ES-I3 (cell line): ENCODE measurements at regions not wholly inside any gene's neighbourhood (a gene's known extent, or its start where the extent isn't known, plus 50 kb on each side); places are given as distances from the start of the nearest gene placed in this dataset.
"Not testable (repeated sequence)": the region's sequence is repeated elsewhere in the genome, so short reads cannot be mapped to it uniquely, and the experiment has no call there.

ENCODE experiments used
- H3K36me3 ChIP-seq: 2 replicates; pipeline ENCODE4 v1.6.1; 2013; ENCODE audit warnings: mild to moderate bottlenecking, low read length, control low read depth, moderate library complexity; ENCODE audit not compliant: insufficient read depth
- H3K4me1 ChIP-seq: 2 replicates; pipeline ENCODE4 v1.6.1; 2013; ENCODE audit warnings: mild to moderate bottlenecking, control low read depth, low read length; ENCODE audit not compliant: insufficient read depth
- H3K9ac ChIP-seq: 2 replicates; pipeline ENCODE4 v1.6.1; 2013; ENCODE audit warnings: low read depth, mild to moderate bottlenecking, low read length, moderate library complexity
- H3K9me3 ChIP-seq: 2 replicates; pipeline ENCODE4 v1.6.1; 2013; ENCODE audit warnings: mild to moderate bottlenecking, low read length, moderate library complexity; ENCODE audit not compliant: control insufficient read depth, insufficient read depth

DNA sequence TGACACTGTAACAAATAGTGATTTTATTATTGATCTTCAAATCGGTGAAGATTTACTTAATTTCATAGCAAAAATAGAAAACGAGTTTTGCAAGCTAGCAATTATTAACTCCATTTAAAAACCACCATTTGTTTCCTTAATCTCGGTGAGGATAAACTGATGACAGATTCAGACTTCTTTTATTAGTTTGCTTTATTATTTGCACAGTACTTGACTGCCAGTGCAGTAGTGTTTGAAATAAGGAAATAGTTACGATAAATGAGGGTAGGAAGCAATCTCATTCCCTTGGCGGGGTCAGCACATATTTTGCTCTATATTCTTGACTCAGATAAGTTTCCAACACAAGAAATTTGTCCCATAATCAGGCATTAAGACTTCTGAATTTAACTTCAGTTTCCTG is 161.7 kb upstream of the PLGLB1 start:
- H3K4me1 ChIP-seq, H3K9me3 ChIP-seq, H3K9ac ChIP-seq, H3K36me3 ChIP-seq: not testable (repeated sequence)

DNA sequence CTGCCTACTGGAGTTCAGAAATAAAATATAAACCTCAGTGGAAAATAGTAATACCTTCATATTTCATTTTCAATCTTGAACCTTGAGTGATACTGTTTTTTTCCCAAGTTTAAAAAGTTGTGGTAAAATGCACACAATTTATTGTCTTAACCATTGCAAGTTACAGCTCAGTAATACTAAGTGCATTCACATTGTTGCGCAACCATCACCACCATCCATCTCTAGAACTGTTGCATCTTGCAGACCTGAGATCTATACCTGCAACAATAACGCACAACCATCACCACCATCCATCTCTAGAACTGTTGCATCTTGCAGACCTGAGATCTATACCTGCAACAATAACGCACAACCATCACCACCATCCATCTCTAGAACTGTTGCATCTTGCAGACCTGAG is 162.6 kb upstream of the PLGLB1 start:
- H3K36me3 ChIP-seq, H3K9ac ChIP-seq, H3K9me3 ChIP-seq, H3K4me1 ChIP-seq: not testable (repeated sequence)

DNA sequence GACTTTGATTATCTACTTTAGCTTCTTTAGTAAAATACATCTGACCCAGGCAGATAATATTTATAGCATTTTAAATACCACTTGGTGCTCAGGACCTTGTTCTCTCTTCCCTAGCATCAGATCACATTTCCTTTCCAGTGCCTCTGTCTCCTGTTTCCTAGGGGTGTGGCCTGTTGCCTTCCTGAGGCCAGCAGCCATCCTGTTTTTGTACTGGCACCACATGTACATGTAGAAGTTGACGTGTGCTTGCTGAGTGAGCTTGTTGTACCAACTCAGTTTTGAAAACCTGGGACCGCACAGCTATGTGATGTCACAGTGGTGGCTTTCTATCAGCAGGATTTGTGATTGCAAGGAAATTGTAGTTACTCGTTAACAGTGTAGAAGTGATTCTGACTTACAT is 167.6 kb upstream of the PLGLB1 start:
- H3K4me1 ChIP-seq, H3K9ac ChIP-seq, H3K36me3 ChIP-seq, H3K9me3 ChIP-seq: not testable (repeated sequence)

DNA sequence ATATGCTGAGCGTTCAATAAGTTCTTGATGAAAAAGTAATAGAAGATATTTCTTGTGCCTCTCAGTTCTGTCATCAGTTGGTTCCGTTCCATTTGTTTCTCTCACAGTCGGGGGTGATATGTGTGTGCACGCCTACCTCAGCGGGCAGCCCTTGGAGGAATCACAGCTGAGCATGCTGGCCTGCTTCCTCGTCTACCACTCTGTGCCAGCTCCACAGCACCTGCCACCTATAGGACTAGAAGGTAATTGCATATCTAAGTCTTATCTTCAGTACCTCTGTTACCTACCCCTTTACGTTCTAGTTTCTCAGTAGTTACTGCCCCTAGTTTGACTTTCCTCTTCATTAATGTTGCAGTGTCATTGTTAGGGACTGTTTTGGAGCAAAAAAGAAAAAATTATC is 171.7 kb upstream of the PLGLB1 start:
- not testable (repeated sequence) for H3K9ac ChIP-seq, H3K36me3 ChIP-seq, H3K4me1 ChIP-seq, H3K9me3 ChIP-seq

DNA sequence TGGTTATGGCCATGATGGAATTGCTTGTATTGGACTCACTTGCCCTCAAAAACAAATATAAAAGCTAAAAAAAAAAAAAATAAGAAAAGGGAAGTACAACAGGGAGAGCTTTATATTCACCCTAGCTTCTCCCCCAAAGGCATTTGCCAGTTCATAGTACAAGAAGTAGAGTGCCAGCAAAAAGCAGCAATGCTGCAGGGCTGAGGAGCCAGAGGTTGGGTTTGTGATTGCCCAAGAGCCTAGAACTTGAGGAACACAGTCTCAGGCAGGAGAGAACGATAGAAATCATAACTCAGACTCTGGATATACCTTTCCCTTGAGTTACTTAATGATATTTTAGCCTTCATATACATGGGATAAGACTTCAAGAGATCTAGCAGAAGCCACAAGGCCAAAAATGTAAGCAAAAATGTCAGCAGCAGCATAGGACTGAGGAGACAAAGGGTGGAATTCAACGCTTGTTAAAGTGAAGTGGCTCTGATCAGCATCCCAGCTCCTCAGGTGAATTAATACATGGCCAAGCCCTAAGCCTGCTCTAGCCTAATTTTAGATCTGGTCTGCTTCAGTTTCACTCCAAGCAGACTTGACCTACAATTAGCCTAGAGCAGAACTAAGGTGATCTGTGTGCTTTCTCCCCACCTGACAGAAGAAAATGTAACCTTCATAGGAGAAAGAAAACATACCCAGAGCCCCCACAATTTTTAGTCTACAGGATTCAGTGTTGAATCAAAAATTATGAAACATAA is 172.8 kb upstream of the PLGLB1 start:
- not testable (repeated sequence) for H3K36me3 ChIP-seq, H3K9ac ChIP-seq, H3K9me3 ChIP-seq, H3K4me1 ChIP-seq

DNA sequence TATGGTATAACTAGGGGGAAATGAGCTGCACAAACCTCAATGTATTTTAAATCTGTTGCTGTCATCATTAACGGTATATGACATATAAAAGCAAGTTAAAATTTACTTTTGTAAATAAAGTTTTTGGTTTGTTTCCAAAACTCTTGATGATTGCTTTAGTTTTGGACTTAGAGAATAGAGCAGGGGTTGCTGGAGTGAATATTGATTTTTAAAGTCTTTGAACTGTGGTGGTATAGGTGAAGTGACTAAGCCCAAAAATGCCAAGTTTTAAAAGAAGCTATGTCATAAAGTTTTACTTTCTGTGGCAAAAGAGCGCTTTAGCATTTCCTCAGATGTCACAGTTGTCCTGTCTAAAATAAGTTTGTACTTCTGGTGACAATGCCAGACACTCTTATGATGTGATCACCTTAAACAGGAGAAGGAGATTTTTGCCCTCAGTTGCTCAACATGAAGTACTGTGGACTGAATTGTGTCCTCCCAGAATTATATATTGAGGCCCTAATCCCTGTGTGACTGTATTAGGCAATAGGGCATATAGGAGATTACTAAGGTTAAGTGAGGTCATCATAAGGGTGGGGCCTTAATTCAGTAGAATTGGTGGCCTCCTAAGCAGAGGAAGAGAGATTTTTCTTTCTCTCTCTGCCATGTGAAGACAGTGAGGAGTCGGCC is 175.2 kb upstream of the PLGLB1 start:
- H3K36me3 ChIP-seq, H3K4me1 ChIP-seq, H3K9me3 ChIP-seq, H3K9ac ChIP-seq: not testable (repeated sequence)

DNA sequence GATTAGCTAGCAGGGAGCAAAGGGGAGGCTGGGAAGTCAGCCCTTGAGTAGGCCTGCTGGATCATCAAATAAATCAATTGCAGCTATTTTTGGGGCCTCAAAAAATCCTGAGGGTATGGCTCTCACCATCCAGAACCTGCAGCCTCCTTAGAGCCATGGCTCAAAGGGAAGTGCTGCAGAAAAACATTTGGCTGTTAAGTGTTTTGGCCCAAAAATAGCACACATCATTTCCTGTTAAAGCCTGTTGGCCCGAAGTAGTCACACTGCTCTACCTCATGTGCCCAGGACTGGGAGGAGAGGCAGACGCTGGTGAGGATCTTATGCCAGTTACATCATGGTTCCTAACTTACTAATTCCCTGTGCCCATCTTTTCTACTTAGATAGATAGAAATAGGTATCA is 176.8 kb upstream of the PLGLB1 start:
- not testable (repeated sequence) for H3K36me3 ChIP-seq, H3K9ac ChIP-seq, H3K4me1 ChIP-seq, H3K9me3 ChIP-seq

DNA sequence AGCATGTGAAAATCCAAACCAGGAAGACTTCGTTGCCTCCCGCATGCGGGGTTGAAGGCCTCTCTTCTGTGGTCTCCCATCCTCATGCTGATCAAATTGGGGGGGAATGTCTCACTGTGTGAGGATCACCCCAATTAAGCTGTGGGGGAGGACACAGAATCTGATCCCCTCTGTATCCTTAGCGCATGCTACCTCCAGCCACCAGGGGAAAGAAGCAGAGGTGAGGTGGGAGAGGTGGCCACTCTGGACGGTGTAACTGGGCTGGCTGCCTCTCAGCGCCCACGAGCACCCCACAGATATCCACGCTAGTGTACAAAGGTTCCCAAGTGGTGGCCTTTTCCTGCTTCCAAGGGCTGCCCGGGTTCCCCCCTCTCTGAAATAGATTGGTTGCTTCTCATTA is 177.6 kb upstream of the PLGLB1 start:
- H3K9me3 ChIP-seq, H3K9ac ChIP-seq, H3K36me3 ChIP-seq, H3K4me1 ChIP-seq: not testable (repeated sequence)

DNA sequence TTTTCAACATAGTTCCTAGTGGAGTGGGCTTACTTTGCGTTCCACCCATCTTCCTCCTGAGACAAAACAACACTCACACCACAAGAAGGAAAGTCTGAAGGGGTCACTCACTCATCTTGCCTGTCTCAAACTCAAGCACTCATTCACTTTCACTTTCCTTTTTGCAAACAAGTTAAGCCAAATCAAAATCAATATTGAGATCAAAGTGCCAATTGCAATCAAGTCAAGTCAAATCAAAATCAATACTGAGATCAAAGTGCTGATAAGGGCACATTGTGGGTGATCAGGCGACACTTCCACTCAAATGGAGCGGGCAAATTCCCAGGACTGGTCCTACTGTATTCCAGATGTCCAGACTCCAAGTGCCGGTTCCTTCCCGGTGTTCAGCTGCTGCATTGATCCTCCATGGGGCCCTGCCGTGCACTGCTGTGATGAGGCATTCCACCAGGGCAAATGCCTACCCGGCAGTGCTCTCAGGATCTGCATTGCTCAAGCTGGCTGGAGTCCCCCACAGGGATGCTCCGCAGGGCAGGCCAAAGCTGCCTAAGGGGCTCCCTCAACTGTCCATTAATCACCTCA is 183.0 kb upstream of the PLGLB1 start:
- not testable (repeated sequence) for H3K9me3 ChIP-seq, H3K9ac ChIP-seq, H3K4me1 ChIP-seq, H3K36me3 ChIP-seq

DNA sequence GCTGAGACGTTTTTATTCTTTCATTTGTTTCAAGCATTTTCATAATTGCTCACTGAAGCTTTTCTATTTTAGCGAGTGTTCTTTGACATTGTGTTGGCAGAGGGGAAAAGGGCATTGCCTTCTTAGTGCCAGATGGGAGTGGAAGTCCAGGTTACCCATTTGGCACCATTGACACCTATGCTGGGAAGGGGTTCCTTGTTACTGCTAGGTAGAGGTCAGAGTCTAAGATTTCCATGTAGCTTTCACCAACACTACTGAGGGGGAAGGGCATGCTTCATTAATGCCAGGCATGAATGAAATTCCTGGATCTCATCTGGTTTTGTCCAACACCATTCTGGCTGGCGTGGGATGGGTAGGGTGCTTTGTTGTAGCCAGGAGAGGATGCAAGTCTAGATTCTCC is 191.3 kb upstream of the PLGLB1 start:
- H3K4me1 ChIP-seq, H3K36me3 ChIP-seq, H3K9ac ChIP-seq, H3K9me3 ChIP-seq: not testable (repeated sequence)

DNA sequence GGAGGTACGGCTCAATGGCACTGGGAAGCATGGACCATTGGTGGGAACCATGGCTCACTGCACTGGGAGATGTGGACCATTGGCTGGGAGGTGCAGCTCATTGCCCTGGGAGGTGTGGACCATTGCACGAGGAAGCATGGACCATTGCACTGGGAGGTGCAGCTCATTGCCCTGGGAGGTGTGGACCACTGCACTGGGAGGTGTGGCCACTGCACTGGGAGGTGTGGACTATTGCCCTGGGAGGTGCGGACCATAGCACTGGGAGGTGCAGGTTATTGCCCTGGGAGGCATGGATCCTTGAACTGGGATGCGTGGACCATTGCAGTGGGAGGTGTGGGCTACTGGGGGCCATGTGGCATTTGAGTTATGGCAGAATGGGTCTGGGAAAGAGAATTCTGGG is 195.4 kb upstream of the PLGLB1 start:
- H3K36me3 ChIP-seq, H3K9ac ChIP-seq, H3K4me1 ChIP-seq, H3K9me3 ChIP-seq: not testable (repeated sequence)

DNA sequence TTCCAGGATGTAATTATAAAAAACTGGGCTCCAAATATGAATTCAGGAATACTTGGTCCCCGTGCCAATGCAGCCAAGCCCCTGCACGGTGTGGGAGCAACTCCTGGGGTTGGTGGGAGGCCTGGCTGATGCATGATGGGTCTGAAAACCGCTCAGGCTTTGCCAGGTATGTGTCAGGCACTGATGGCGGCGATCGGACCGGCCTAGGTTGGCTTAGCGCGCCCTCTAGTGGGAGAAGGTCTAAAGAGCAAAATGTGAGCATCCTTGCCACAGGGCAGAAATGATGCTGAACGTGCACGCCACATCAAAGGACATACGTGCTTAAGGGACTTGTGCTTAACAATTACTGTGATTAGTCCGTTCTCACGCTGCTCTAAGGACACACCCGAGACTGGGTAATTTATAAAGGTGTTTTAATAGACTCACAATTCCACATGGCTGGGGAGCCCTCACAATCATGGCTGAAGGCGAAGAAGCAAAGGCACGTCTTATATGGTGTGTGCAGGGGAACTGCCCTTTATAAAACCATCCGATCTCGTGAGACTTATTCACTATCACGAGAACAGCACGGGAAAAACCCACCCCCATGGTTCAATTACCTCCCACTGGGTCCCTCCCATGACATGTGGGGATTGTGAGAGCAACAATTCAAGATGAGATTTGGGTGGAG is 196.2 kb upstream of the PLGLB1 start:
- H3K9me3 ChIP-seq, H3K9ac ChIP-seq, H3K4me1 ChIP-seq, H3K36me3 ChIP-seq: not testable (repeated sequence)

DNA sequence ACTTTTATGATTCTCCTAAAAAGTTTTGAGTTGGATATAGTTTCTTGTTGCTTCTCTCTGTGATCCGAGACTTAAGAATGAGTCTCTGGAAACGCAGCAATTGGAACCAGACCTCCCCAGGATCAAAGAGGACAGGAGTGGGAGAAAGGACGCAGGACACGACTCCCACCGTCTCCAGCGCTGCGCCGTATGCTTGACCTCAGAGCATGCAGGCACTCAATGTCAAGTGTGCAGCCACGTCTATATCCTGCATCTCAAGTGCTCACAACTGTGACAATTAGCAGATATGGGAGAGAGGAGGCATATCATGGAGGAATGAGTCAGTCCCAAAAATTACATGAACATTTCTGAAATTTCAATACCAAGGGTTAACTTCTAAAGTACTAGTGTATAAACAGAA is 199.0 kb upstream of the PLGLB1 start:
- H3K9ac ChIP-seq, H3K4me1 ChIP-seq, H3K9me3 ChIP-seq, H3K36me3 ChIP-seq: not testable (repeated sequence)

DNA sequence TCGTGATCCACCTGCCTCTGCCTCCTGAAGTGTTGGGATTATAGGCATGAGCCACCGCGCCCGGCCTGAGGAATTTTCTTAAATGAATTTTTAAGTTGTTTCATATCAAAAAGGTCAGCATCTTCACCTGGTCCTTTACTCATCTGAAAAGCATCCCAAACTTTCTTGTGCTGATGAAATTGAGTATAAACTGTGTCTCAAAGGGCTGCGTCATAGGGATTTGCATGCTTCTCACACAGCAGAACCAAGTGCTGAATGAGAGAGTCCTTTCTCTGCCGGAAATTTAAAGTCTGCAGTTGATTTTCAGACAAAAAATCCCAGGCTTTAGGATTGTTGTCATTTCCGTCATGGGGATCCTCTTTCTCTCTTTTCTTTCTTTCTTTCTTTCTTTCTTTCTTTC is 200.5 kb upstream of the PLGLB1 start:
- not testable (repeated sequence) for H3K9me3 ChIP-seq, H3K9ac ChIP-seq, H3K4me1 ChIP-seq, H3K36me3 ChIP-seq

DNA sequence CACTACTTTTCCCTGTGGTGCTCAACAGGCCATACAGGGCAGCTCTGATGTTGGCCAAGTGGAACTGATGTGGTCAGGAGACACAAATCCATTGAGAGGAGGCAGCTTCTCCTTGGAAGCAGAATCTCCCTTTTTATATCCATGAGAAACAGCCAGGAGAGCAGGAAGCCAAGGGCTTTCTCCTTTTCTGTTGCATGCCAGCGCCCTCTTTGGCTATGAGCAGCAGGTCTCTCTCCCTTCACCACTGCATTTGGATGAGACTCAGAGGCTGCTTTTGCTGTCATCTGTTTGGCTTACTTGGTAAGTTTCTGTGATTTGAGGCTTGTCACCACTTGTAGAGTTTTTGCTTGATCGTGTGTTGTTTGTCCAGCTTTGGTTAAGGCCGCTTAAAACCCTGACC is 202.2 kb upstream of the PLGLB1 start:
- H3K36me3 ChIP-seq, H3K9me3 ChIP-seq, H3K9ac ChIP-seq, H3K4me1 ChIP-seq: not testable (repeated sequence)
